COR-L47 (cell line): ENCODE measurements at regions not wholly inside any gene's neighbourhood (a gene's known extent, or its start where the extent isn't known, plus 50 kb on each side); places are given as distances from the start of the nearest gene placed in this dataset.

Experiments used
- DNase-seq: peaks from one replicate; lab custom pipeline; 2025; lab: John Stamatoyannopoulos, UW

GRCh38 chr21:25024639-25025038, 582.6 kb downstream of the MRPL39 start:
- DNase-seq, result no peak

- no peak for DNase-seq
These were observed 601.9 kb downstream of the MRPL39 start for GRCh38 chr21:25005388-25005787.

DNA sequence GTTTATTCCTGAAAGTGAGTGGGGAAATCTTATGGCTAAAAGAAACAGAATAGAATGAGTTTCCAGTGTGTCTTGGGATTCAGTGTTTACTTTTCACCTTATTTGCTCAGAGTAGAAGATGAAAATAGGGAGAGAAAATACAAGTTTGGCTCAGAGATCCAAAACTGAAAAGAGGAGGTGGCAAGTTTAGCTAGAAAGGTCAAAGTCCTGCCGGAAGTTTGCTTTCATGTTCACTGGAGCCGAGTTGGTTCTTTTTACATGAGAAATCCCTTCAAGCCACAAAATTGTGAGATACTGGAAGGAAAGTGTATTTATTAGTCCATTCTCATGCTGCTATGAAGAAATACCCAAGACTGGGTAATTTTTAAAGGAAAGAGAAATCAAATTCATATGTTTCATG, 604.6 kb downstream of the MRPL39 start:
- no peak for DNase-seq

DNA sequence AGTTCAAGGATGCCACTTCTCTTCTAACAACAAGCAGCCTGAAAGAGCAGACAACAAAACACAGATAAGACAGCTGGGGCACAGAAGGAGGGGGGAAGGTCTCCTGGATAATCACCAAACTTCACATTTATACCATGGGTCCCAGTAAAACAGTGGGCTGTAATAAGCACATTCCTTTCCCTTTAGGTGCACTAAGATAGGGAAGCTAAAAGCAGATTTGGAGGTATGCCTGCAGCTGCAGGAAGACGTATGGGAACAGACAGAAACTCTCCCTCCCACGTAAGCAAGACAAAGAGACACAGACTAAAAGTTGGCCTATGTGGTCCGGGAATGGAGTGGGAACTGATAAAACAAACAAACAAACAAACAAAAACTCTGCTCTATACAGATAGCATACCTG, 612.1 kb downstream of the MRPL39 start:
- DNase-seq, result no peak

GRCh38 chr21:24994717-24995116, 612.6 kb downstream of the MRPL39 start:
- DNase-seq, result no peak

DNA sequence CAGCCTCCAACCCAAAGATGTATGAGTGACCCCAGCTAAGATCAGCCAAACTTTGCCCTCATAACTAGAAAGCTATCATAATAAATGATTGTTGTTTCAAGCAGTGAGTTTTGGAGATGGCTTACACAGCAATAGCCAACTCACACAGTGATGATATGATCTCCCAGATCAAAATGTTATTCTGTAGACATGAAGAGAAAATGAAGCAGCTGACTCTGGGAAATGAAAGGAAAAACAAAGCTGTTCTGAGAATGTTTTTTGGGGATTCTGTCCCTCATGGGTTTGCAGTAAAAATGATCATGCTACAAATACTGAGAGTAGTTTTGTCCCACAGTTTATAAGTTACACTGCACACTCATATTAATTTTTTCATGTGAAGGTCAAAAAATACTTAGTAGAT, 617.8 kb downstream of the MRPL39 start:
- DNase-seq, result no peak

DNA sequence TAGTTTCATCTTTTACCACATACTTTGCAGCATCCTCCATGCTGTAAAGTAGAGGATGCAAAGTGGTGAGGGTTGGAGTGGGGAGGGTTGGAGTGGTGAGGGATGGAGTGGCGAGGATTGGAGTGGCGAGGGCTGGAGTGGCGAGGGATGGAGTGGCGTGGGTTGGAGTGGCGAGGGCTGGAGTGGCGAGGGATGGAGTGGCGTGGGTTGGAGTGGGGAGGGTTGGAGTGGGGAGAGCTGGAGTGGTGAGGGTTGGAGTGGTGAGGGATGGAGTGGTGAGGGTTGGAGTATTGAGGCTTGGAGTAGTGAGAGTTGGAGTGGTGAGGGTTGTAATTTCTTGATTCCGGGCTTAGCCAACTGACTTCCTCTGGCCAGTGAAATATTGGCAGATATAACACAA, 618.3 kb downstream of the MRPL39 start:
- no peak for DNase-seq

GRCh38 chr21:24976238-24976637, 631.0 kb downstream of the MRPL39 start:
- DNase-seq, result no peak

GRCh38 chr21:24969068-24969467, 638.2 kb downstream of the MRPL39 start:
- no peak for DNase-seq

- DNase-seq, result no peak
These were observed 651.9 kb downstream of the MRPL39 start for GRCh38 chr21:24955275-24955961.

DNA sequence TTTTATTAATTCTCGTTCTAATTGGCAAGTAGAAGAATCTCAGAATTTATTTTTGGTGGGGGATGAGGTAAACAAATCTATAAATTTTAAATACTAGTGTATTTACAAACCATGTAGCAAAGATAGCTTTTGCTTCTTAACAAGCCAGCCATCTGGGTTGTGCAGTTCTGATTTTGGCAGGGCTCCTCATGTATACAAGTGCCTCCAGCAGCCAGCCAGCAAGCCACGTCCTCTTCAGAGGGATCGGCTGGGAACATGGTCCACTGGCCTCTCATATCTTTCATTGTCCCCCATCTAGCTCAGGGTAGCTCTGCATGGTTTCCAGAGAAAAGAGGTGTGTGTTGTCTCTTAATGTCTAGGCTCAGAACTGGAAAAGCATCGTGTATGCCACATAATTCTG, 659.1 kb downstream of the MRPL39 start:
- no peak for DNase-seq

- DNase-seq, result no peak
These were observed 661.4 kb downstream of the MRPL39 start for GRCh38 chr21:24945910-24946309.

GRCh38 chr21:24941316-24942185, 665.7 kb downstream of the MRPL39 start:
- DNase-seq, result no peak

- peak; percentile 94 for DNase-seq
These were observed 668.0 kb downstream of the MRPL39 start for GRCh38 chr21:24939291-24939690.

DNA sequence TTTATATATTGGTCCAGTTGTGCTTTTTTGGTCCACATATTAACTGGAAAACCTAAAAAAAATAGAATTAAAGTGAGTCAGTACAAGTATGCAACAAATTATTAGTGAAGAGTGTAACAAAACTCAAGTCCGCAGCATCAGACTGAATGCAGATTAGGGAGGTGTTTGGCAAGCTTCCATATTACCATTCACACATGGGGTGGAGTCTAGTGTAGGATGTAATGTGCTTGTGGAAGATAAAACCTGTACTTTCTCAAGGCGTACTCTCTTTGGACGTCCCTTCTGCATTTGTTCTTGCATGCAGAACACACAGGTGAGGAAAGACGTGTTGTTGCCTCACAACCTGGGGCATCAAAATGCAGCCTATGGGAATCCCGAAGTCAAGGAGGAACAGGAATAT, 668.7 kb downstream of the MRPL39 start:
- DNase-seq, result peak; percentile 48

DNA sequence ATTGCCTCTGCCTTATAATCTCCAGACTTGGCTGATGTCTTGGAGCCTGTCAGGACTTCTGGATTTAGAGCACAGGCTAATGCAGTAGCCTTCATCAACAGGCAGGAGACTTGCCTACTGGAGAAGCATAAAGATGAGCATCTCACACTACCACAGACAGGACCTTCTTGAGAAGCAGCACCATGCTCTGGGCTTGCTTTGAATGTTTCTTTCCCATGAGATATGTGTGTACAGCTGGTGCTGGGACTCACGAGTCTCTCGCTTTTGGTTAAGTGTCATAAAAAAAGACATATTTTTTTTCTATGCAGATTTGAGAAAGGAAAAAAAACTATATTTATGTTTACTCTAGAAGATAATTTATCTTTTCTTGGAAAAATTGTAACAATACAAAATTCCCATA, 671.3 kb downstream of the MRPL39 start:
- no peak for DNase-seq

- no peak for DNase-seq
These were observed 696.7 kb downstream of the MRPL39 start for GRCh38 chr21:24910591-24910990.

DNA sequence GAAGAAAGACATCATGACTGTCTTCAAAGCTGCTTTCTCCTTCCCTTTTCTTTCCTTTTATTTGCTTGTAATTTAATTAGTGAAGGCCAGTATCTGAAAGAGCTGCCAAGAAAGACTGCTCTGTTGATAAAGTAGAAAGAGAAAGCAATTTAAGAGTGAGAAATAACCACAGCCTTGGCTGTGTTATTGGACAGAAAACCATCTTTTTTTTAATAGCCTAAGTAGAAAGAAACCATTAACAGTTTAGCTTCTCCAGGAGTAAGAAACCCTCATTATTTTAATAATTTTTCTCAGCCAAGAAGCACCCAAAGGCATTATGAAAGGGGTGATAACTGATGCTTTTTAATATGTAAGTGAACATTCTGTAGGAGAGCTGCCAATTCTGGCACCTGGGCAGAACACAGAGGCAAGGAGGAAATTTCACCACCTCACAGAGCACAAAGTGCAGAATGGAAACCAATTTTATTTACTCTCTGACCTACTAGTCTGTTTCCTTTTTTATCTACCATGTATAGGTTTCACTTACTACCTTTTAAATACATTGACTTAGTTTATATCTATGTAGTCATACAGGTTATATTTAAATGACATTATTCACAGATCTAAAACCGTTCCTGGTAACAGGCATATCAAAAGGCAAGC, 703.2 kb downstream of the MRPL39 start:
- no peak for DNase-seq

GRCh38 chr21:24899138-24899537, 708.1 kb downstream of the MRPL39 start:
- DNase-seq, result no peak

DNA sequence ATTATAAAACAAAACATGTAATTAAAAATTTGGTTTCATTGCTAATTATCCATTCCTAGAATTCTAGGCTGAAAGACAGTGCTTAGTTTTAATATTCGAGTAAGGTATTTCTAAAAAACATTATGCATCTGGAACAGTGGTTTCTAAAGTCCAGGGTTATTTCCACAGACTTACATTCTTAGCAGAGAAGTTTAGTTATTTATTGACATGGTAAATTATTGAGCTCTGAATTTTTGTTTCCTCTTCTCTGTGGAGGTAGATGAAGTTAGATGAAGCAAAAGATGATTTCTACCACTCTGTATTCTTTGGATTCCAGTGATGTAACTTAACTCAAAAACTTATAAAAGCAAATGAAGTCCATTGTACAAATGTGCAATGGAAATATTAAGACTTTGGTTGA, 709.4 kb downstream of the MRPL39 start:
- DNase-seq, result no peak

GRCh38 chr21:24896735-24897124, 710.6 kb downstream of the MRPL39 start:
- no peak for DNase-seq

DNA sequence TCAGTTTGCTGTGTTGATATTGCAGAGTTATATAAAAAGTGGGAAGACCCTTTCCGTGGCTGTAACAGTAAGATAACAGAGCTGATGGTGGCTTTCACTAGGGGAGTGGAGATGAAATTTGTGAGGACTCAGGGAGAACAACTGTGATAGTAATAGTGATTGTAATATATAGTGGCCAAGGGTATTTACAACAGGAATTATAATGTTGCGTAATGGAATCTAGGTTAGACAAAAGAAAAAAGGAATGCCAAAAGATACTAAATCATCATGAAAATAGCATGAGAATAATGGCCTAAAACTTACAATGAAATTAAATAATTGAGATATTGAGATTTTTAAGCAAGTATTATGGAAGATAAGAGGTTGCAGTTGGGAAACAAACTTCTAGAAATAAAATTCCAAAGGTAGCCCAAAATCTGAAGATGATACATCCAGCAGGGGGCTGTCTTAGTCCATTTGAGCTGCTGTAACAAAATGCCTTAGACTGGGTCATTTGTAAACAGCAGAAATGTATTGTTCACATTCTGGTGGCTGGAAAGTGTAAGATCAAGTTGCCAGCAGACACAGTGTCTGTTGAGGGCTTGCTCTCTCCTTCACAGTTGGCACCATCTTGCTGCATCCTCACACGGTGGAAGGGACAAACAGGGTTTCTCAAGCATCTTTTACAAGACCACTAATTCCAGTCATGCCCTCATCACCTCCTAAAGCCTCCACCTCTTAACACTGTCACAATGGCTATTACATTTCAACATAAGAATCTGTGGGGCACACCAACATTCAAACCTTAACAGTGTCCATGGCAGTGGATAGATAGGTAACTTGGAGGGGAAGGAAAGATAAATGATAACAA, 711.2 kb downstream of the MRPL39 start:
- DNase-seq, result peak; percentile 76
